ENCODE measurements at regions not wholly inside any gene's neighbourhood (a gene's known extent, or its start where the extent isn't known, plus 50 kb on each side); places are given as distances from the start of the nearest gene placed in this dataset.
"Not testable (repeated sequence)": the region's sequence is repeated elsewhere in the genome, so short reads cannot be mapped to it uniquely, and the experiment has no call there.

GRCh38 chrX:114272096-114272686, 311.7 kb upstream of the HTR2C start:
- no peak overlapping the region for H3K27ac Mint-ChIP-seq (ENCODE audit: unreplicated experiment)
- H3K4me3 Mint-ChIP-seq (ENCODE audit: unreplicated experiment) = no peak overlapping the region
- no peaks in the 10 kb centered on the region for H3K4me1 Mint-ChIP-seq (ENCODE audit: low read depth, unreplicated experiment)
- no peaks in the 10 kb centered on the region for H3K9me3 Mint-ChIP-seq (ENCODE audit: unreplicated experiment)
- no peak for TF ChIP-seq CTCF (IDR thresholded peaks at IDR 0.05; ENCODE audit: partially characterized antibody, unreplicated experiment)
- no peaks in the 10 kb centered on the region for H3K36me3 Mint-ChIP-seq (ENCODE audit: unreplicated experiment)
- no peaks in the 10 kb centered on the region for H3K27me3 Mint-ChIP-seq (ENCODE audit: unreplicated experiment)
- DNase-seq = no peak

GRCh38 chrX:114270371-114270770, 313.5 kb upstream of the HTR2C start:
- H3K27ac Mint-ChIP-seq (ENCODE audit: unreplicated experiment); DNase-seq; H3K4me1 Mint-ChIP-seq (ENCODE audit: low read depth, unreplicated experiment); H3K9me3 Mint-ChIP-seq (ENCODE audit: unreplicated experiment); H3K4me3 Mint-ChIP-seq (ENCODE audit: unreplicated experiment); H3K36me3 Mint-ChIP-seq (ENCODE audit: unreplicated experiment); H3K27me3 Mint-ChIP-seq (ENCODE audit: unreplicated experiment): not testable (repeated sequence)

- TF ChIP-seq CTCF (IDR thresholded peaks at IDR 0.05; ENCODE audit: partially characterized antibody, unreplicated experiment) = no peak
- no peaks in the 10 kb centered on the region for H3K36me3 Mint-ChIP-seq (ENCODE audit: unreplicated experiment)
- H3K4me3 Mint-ChIP-seq (ENCODE audit: unreplicated experiment) = peak overlapping the region; percentile 28
- H3K4me1 Mint-ChIP-seq (ENCODE audit: low read depth, unreplicated experiment) = no peaks in the 10 kb centered on the region
- H3K27ac Mint-ChIP-seq (ENCODE audit: unreplicated experiment) = no peak overlapping the region
- no peaks in the 10 kb centered on the region for H3K27me3 Mint-ChIP-seq (ENCODE audit: unreplicated experiment)
- H3K9me3 Mint-ChIP-seq (ENCODE audit: unreplicated experiment) = no peaks in the 10 kb centered on the region
- DNase-seq = no peak
Measured at GRCh38 chrX:114268643-114269042, 315.2 kb upstream of the HTR2C start.

- DNase-seq = no peak
- Mint-ChIP-seq H3K27ac (ENCODE audit: unreplicated experiment) (no peak overlapping the region), H3K9me3 (ENCODE audit: unreplicated experiment) (no peaks in the 10 kb centered on the region), H3K27me3 (ENCODE audit: unreplicated experiment) (no peaks in the 10 kb centered on the region), H3K36me3 (ENCODE audit: unreplicated experiment) (no peaks in the 10 kb centered on the region), H3K4me1 (ENCODE audit: low read depth, unreplicated experiment) (no peaks in the 10 kb centered on the region), H3K4me3 (ENCODE audit: unreplicated experiment) (no peak overlapping the region)
- TF ChIP-seq CTCF (IDR thresholded peaks at IDR 0.05; ENCODE audit: partially characterized antibody, unreplicated experiment) = no peak
Measured at GRCh38 chrX:114267142-114267541, 316.7 kb upstream of the HTR2C start.

- Mint-ChIP-seq H3K36me3 (ENCODE audit: unreplicated experiment) (no peaks in the 10 kb centered on the region), H3K4me3 (ENCODE audit: unreplicated experiment) (no peak overlapping the region), H3K27me3 (ENCODE audit: unreplicated experiment) (peaks cover 2% of the 10 kb centered on the region), H3K27ac (ENCODE audit: unreplicated experiment) (no peak overlapping the region), H3K4me1 (ENCODE audit: low read depth, unreplicated experiment) (no peaks in the 10 kb centered on the region), H3K9me3 (ENCODE audit: unreplicated experiment) (no peaks in the 10 kb centered on the region)
- no peak for TF ChIP-seq CTCF (IDR thresholded peaks at IDR 0.05; ENCODE audit: partially characterized antibody, unreplicated experiment)
- no peak for DNase-seq
Measured at GRCh38 chrX:114252186-114252585, 331.7 kb upstream of the HTR2C start.
